ENCODE measurements at regions not wholly inside any gene's neighbourhood (a gene's known extent, or its start where the extent isn't known, plus 50 kb on each side); places are given as distances from the start of the nearest gene placed in this dataset.

- Histone ChIP-seq H3K27me3 (ENCODE audit: insufficient read depth, low read length, poor library complexity) (no peaks in the 10 kb centered on the region), H2AFZ (ENCODE audit: low read depth, low read length) (no peak overlapping the region), H3K27ac (ENCODE audit: low read length) (no peak overlapping the region), H3K36me3 (ENCODE audit: insufficient read depth, low read length) (0 out of 2 replicates have a peak, but pooled peaks cover 4% of the 10 kb centered on the region), H3K9me3 (ENCODE audit: insufficient read depth, low read length, severe bottlenecking) (no peaks in the 10 kb centered on the region), H4K20me1 (ENCODE audit: insufficient read depth, low read length) (no peaks in the 10 kb centered on the region), H3K4me1 (ENCODE audit: insufficient read depth, low read length) (peaks cover 3% of the 10 kb centered on the region; the same call in 1 of the 2 replicates), H3K79me2 (ENCODE audit: insufficient read depth, low read length) (peaks cover 6% of the 10 kb centered on the region; the same call in 1 of the 2 replicates), H3K9ac (ENCODE audit: low read depth, low read length) (no peak overlapping the region), H3K4me2 (ENCODE audit: insufficient read depth, low read length) (no peak overlapping the region), H3K4me3 (ENCODE audit: low read depth in 1 of 2, low read length in 2 of 2) (no peak overlapping the region)
- no peak for TF ChIP-seq EZH2 (IDR thresholded peaks at IDR 0.05; ENCODE audit: borderline replicate concordance, low read depth, low read length, severe bottlenecking)
- TF ChIP-seq CTCF (IDR thresholded peaks at IDR 0.05; ENCODE audit: borderline replicate concordance, extremely low read depth, low read length, poor library complexity, severe bottlenecking), result no peak
- DNase-seq, result no peak
- no peak for ATAC-seq (ENCODE audit: insufficient read depth, low read depth)
Observed at GRCh38 chr2:181174611-181175580, 194.5 kb downstream of the UBE2E3 start.

- Histone ChIP-seq H3K27ac (ENCODE audit: low read length) (no peak overlapping the region), H3K4me2 (ENCODE audit: insufficient read depth, low read length) (no peak overlapping the region), H3K4me1 (ENCODE audit: insufficient read depth, low read length) (no peaks in the 10 kb centered on the region), H3K9ac (ENCODE audit: low read depth, low read length) (no peak overlapping the region), H4K20me1 (ENCODE audit: insufficient read depth, low read length) (no peaks in the 10 kb centered on the region), H3K79me2 (ENCODE audit: insufficient read depth, low read length) (peaks cover 6% of the 10 kb centered on the region; the same call in 1 of the 2 replicates), H3K4me3 (ENCODE audit: low read depth in 1 of 2, low read length in 2 of 2) (no peak overlapping the region), H3K9me3 (ENCODE audit: insufficient read depth, low read length, severe bottlenecking) (no peaks in the 10 kb centered on the region), H3K36me3 (ENCODE audit: insufficient read depth, low read length) (0 out of 2 replicates have a peak, but pooled peaks cover 4% of the 10 kb centered on the region), H2AFZ (ENCODE audit: low read depth, low read length) (no peak overlapping the region), H3K27me3 (ENCODE audit: insufficient read depth, low read length, poor library complexity) (no peaks in the 10 kb centered on the region)
- DNase-seq (no peak), ATAC-seq (ENCODE audit: insufficient read depth, low read depth) (no peak)
- TF ChIP-seq EZH2 (IDR thresholded peaks at IDR 0.05; ENCODE audit: borderline replicate concordance, low read depth, low read length, severe bottlenecking), result no peak
- TF ChIP-seq CTCF (IDR thresholded peaks at IDR 0.05; ENCODE audit: borderline replicate concordance, extremely low read depth, low read length, poor library complexity, severe bottlenecking), result no peak
Observed at GRCh38 chr2:181176540-181176939, 196.1 kb downstream of the UBE2E3 start.

- H3K4me3 ChIP-seq (ENCODE audit: low read depth in 1 of 2, low read length in 2 of 2), result no peak overlapping the region
- H3K9me3 ChIP-seq (ENCODE audit: insufficient read depth, low read length, severe bottlenecking), result no peaks in the 10 kb centered on the region
- ATAC-seq (ENCODE audit: insufficient read depth, low read depth) (no peak), DNase-seq (no peak)
- H3K9ac ChIP-seq (ENCODE audit: low read depth, low read length), result no peak overlapping the region
- H3K27me3 ChIP-seq (ENCODE audit: insufficient read depth, low read length, poor library complexity), result no peaks in the 10 kb centered on the region
- no peaks in the 10 kb centered on the region for H4K20me1 ChIP-seq (ENCODE audit: insufficient read depth, low read length)
- peaks cover 6% of the 10 kb centered on the region; the same call in 1 of the 2 replicates for H3K79me2 ChIP-seq (ENCODE audit: insufficient read depth, low read length)
- TF ChIP-seq EZH2 (IDR thresholded peaks at IDR 0.05; ENCODE audit: borderline replicate concordance, low read depth, low read length, severe bottlenecking), result no peak
- no peak for TF ChIP-seq CTCF (IDR thresholded peaks at IDR 0.05; ENCODE audit: borderline replicate concordance, extremely low read depth, low read length, poor library complexity, severe bottlenecking)
- H3K4me1 ChIP-seq (ENCODE audit: insufficient read depth, low read length), result no peaks in the 10 kb centered on the region
- no peak overlapping the region for H2AFZ ChIP-seq (ENCODE audit: low read depth, low read length)
- no peak overlapping the region for H3K4me2 ChIP-seq (ENCODE audit: insufficient read depth, low read length)
- no peak overlapping the region for H3K27ac ChIP-seq (ENCODE audit: low read length)
- H3K36me3 ChIP-seq (ENCODE audit: insufficient read depth, low read length), result 0 out of 2 replicates have a peak, but pooled peaks cover 4% of the 10 kb centered on the region
Observed at GRCh38 chr2:181177376-181177775, 197.0 kb downstream of the UBE2E3 start.
